Limb (tissue), 2 donors: ENCODE measurements at regions not wholly inside any gene's neighbourhood (a gene's known extent, or its start where the extent isn't known, plus 50 kb on each side); places are given as distances from the start of the nearest gene placed in this dataset.

Source experiments
- DNase-seq, 2 donors: peaks; one replicate each; pipeline ENCODE4 v3.0.0-alpha.2; 2016; ENCODE audit errors: extremely low spot score in 2 of 2

DNA sequence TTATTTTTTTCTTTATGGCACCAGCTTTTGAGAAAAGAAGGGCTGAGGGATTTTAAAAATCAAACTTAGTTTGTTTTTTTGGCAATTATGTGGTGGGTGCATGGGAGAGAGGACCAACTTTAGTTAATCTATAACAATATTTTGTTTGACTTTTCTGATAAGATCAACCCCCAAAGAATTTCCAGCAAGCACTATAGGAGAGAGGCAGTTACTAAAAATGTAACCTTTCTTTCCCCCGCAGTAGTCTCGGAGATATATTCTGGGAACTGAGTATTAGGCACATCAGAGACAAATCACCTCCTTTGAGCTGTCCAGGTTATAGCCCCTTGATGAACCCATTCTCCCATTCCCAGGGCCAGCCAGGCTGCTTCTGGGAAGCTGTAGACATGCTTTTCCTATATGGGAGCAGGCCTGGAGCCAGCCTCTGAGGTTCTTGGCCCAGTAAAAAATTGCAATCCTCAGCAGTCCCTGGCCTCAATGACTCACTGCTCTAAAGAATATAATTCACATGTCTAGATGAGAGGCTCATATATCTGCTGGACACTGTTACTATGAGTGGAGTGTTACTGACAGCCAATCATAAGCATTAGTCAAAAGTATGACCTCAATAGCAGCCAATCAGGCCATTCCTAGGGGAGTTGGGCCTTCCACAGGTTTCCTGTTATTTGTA is 138.3 kb upstream of the AGBL1 start:
- DNase-seq: peak; percentile 60 to 71

GRCh38 chr15:85942632-85943031 is 137.0 kb upstream of the AGBL1 start:
- DNase-seq: no peak

- DNase-seq: no peak
Observed at GRCh38 chr15:85943151-85943550, 136.5 kb upstream of the AGBL1 start.

- no peak for DNase-seq
Observed at GRCh38 chr15:85943791-85944190, 135.9 kb upstream of the AGBL1 start.

DNA sequence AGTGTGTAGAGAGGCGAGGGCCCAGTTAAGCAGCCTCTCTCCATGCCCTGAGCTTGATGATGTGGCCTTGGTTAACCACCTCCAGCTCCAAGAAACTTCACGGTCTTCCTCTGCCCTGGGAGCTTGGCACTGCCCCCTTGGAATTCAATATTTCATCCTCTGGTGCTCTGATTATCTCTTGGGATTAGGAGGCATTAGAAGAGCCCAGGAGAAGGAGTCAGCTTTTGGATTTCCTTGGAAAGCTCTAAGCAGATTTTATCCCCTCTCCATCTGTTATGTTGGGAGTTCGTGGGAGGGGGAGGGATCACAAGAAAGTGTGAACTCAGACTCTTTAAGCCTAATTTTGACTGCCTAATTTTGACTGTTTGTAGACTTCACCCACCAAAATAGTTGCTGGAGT is 132.7 kb upstream of the AGBL1 start:
- no peak for DNase-seq

DNA sequence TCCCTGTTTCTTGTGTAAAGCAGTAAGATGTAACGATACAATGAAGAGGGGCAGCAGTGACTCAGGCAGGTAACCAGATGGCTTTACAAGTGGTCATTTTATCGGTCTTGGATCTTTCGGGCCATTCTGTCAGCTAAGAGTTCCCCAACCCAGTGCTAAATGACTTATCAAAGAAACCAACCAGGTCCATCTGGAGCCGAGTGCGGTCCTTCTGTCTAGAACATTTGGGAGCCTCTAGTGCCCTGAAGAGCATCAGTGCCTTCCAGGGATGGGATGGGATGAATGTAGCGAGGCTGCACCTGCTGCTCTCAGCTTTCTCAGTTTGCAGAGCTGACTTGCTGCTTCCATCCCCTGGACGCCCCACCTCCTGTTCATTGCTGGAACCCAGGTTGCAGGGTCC is 131.7 kb upstream of the AGBL1 start:
- DNase-seq: no peak

- DNase-seq: no peak
Observed at GRCh38 chr15:85950101-85950500, 129.6 kb upstream of the AGBL1 start.

DNA sequence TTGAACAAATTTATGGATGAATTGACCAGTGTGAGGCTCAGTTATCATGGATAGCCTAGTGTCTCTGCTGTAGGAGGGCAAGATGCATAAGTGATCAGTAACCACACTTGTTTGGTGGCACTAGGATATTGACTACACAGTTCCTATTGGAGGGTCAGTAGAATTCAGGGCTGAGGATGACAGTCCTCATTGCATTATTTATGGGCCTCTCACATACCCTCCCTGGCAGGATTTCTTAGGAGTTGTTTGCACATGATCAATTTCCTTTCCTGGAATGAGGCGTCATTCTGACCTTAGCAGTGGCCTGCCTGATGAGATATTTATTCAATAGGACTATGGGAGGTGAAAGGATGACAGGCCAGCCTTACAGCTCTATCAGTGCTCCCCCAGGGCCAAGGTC is 125.1 kb upstream of the AGBL1 start:
- no peak for DNase-seq

DNA sequence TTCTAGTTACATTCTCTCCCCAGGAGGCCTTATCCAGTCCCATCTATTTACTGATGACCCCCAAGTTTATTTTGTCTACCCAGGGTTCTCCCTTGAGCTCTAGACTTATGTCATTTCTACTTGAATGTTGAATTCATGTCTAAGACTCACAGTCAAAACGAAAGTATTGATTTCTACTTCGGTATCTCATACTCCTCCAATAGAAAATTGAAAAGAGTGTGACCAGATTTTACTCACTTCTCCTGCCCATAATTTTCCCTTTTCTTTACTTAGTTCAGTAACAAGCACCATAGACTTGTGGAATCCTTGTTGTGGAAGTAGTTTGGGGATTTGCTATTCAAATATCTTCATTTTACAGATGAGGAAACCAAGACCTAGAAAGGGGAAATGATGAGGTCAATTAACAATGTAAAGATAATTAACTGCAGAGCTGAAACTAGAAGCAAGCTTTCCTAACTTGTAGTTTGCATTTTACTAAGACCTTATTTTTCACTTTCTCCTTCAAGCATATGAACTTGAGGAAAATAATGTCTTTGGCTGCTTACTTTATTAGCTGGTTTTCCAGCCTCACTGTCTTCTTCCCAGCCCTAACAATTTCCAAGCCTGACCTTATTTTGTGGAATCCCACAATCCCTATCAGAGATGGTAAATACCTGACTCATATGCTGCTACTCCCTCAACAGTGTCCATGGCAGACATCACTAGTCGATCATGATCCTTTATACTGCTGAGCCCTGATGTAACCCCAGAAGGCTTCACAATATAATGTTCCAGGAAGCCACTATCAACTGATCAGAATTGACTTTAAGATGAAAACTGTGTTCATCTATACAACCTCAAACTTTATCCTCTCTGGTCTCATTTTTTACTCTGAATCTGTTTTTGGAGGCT is 123.9 kb upstream of the AGBL1 start:
- DNase-seq: no peak

DNA sequence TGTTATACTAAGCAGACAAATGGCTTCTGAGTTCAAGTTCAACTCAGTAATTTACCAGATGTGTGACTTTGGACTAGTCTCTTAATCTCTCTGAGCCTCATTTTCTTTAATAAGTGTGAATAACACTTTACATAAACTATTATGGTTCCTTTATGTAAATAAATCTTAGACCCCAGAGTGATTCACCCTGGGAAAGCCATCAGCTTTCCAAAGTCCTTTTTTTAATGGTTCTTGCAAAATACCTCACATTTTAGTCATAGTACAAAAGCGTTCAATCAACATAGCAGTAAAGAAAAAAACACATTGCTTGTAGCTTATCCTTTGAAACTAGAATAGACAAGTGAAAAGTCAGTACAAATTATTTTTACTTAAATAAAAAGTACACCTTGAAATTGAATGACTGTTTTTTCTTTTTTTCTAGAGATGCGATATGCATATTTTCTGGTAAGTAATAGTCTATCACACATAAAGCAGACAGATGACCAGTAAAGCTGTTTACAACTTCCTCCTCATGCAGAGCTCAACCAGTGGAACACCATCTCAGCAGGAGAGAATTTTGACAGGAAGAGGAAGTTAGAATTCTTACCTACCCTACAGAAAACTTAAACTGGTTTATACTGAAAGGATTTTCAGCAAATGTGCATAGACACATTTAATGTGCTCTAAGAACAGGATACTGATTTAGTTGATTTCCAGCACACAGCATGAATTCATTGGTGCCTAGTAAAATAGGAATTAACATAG is 123.0 kb upstream of the AGBL1 start:
- DNase-seq: no peak

GRCh38 chr15:85959611-85960010 is 120.1 kb upstream of the AGBL1 start:
- no peak for DNase-seq

- no peak for DNase-seq
Observed at GRCh38 chr15:85960381-85960780, 119.3 kb upstream of the AGBL1 start.

- DNase-seq: no peak
Observed at GRCh38 chr15:85961821-85962220, 117.8 kb upstream of the AGBL1 start.

DNA sequence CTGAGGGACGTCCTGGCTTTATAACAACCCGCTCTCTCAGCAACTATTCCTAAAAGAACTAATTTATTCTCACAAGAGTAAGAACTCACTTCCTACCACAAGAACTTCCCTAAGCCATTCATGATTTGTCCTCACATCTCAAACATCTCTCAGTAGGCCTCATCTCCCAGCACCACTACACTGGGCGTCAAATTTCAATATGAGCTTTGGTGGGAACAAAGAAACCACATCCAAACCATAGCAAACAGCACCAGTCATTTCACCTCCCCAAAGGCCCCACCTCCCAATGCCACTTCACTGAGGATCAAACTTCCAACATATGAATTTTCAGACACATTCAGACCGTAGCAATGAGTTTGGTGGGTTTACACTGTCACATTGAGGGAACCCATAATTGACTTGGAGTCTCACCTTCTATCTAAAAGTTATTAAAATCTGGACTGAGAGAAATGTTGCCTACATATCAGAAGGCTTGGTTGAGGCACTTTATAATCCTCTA is 116.4 kb upstream of the AGBL1 start:
- DNase-seq: no peak

DNA sequence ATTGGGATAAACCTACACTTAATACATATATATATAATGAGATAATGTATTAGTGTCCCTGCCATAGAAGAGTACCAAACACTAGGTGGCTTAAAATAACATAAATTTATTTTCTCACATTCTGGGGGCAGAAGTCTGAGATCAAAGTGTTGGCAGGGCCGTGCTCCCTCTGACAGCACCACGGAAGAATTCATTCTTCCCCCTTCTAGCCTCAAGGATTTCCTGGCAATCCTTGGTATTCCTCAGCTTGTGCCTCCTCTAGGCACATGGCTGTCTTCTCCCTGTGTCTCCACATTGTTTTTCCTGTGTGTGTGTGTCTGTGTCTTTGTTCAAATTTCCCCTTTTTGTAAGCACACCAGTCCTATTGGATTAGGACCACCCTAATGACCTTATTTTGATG is 115.2 kb upstream of the AGBL1 start:
- no peak for DNase-seq

DNA sequence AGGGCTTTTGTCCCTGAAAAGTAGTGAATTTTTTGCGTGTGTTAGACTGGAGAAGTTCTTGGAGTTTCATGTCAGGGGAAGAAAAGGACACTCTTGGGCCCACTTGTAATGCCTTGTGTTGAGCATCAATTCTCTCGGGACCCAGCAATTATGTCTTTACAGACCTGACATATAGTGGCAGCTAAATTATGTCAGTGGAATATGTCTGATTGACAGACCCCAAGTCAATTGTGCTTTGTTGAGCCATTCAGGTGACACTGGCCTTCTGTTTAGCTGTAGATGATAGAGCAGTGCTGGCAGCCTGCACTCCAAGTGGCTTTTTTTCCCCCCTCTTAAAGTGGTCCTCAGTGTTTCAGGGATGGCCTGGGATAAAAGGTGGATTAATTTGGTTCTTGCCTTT is 112.1 kb upstream of the AGBL1 start:
- DNase-seq: no peak

DNA sequence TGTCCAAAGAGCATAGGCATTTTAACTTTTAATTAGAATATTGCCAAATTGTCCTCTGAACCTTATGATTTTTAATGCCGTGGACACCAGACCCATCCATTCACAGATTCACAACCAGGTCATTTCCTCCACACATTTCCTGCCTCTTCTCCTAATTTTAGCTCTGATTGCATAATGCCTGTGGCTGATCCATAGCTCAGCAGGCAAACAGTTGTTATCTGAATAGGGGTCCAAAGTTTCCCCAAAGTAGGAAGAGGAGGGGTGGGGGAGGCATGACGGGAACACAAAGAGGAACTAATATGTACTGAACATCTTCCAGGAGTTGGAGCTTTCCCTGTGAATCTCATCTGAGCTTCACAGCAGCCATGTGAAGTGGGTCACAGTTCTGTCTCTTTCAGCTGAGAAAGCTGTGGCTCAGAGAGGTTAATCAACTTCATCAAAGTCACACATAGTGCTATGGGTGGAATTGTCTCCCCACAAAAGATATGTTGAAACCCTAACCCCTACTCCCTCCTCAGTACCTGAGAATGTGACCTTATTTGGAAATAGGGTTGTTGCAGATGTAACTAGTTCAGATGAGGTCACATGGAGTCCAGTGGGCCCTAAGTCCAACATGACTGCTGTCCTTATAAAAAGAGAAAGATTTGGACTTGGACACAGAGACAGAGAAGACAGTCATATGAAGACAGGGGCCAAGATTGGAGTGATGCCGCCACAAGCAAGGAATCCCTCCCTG is 106.7 kb upstream of the AGBL1 start:
- no peak for DNase-seq

GRCh38 chr15:85973584-85974347 is 105.9 kb upstream of the AGBL1 start:
- peak; percentile 47 to 57 for DNase-seq

- no peak for DNase-seq
Observed at GRCh38 chr15:85974348-85974705, 105.3 kb upstream of the AGBL1 start.

GRCh38 chr15:85974742-85975141 is 104.9 kb upstream of the AGBL1 start:
- no peak for DNase-seq

DNA sequence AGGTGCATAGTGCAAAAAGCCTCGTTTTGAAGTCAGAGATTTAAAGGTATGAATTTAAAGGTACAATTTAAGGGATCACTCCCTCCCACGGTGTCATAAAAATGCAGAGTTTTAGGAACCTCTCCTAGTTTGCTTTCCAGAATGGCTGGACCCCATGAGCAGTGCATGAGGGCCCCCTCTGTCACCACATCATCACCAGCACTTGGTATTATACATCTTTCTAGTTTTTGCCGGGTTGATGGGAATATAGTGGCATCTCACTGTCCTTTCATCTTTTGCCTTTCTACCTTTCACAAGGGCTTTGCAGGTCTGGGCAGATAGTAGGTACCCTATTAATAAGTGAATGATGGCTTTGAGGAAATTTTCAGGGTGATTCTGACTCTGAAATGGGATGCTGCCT is 103.6 kb upstream of the AGBL1 start:
- no peak for DNase-seq
